Kidney glomerular epithelial cell (primary cell): ENCODE measurements at regions not wholly inside any gene's neighbourhood (a gene's known extent, or its start where the extent isn't known, plus 50 kb on each side); places are given as distances from the start of the nearest gene placed in this dataset.
A peak's percentile ranks its signal among the peaks of the same experiment; 100 is the strongest.
"Not testable (repeated sequence)": the region's sequence is repeated elsewhere in the genome, so short reads cannot be mapped to it uniquely, and the experiment has no call there.

Experiments used
- DNase-seq: peaks from one replicate; lab custom pipeline; 2025; lab: John Stamatoyannopoulos, UW

- no peak for DNase-seq
Measured at GRCh38 chr5:167412556-167412955, 878.9 kb upstream of the WWC1 start.

GRCh38 chr5:167413506-167413905 is 877.9 kb upstream of the WWC1 start:
- no peak for DNase-seq

- no peak for DNase-seq
Measured at GRCh38 chr5:167414611-167415010, 876.8 kb upstream of the WWC1 start.

- DNase-seq: no peak
Measured at GRCh38 chr5:167415779-167416746, 875.4 kb upstream of the WWC1 start.

- no peak for DNase-seq
Measured at GRCh38 chr5:167417662-167418061, 873.8 kb upstream of the WWC1 start.

- no peak for DNase-seq
Measured at GRCh38 chr5:167425161-167425560, 866.3 kb upstream of the WWC1 start.

- no peak for DNase-seq
Measured at GRCh38 chr5:167426501-167426900, 864.9 kb upstream of the WWC1 start.

- DNase-seq: not testable (repeated sequence)
Measured at GRCh38 chr5:167427641-167428040, 863.8 kb upstream of the WWC1 start.

GRCh38 chr5:167440846-167441245 is 850.6 kb upstream of the WWC1 start:
- DNase-seq: no peak

- peak; percentile 23 for DNase-seq
Measured at GRCh38 chr5:167442922-167443321, 848.5 kb upstream of the WWC1 start.

GRCh38 chr5:167447466-167448375 is 843.7 kb upstream of the WWC1 start:
- DNase-seq: no peak

GRCh38 chr5:167448376-167448775 is 843.1 kb upstream of the WWC1 start:
- no peak for DNase-seq

- DNase-seq: no peak
Measured at GRCh38 chr5:167451076-167451475, 840.4 kb upstream of the WWC1 start.

- DNase-seq: no peak
Measured at GRCh38 chr5:167452136-167452535, 839.3 kb upstream of the WWC1 start.

- DNase-seq: no peak
Measured at GRCh38 chr5:167453246-167454030, 838.0 kb upstream of the WWC1 start.

- DNase-seq: no peak
Measured at GRCh38 chr5:167458412-167458811, 833.0 kb upstream of the WWC1 start.

- DNase-seq: no peak
Measured at GRCh38 chr5:167460449-167461020, 830.9 kb upstream of the WWC1 start.

- no peak for DNase-seq
Measured at GRCh38 chr5:167463939-167464338, 827.5 kb upstream of the WWC1 start.

- no peak for DNase-seq
Measured at GRCh38 chr5:167466992-167467391, 824.5 kb upstream of the WWC1 start.

- no peak for DNase-seq
Measured at GRCh38 chr5:167472566-167473108, 818.8 kb upstream of the WWC1 start.

GRCh38 chr5:167478188-167478587 is 813.3 kb upstream of the WWC1 start:
- no peak for DNase-seq
